Brain pericyte (primary cell): ENCODE measurements at regions not wholly inside any gene's neighbourhood (a gene's known extent, or its start where the extent isn't known, plus 50 kb on each side); places are given as distances from the start of the nearest gene placed in this dataset.

Experiments used
- DNase-seq: peaks from one replicate; pipeline ENCODE4 v3.0.0-alpha.2; 2012; ENCODE audit warnings: low read depth, low spot score

DNA sequence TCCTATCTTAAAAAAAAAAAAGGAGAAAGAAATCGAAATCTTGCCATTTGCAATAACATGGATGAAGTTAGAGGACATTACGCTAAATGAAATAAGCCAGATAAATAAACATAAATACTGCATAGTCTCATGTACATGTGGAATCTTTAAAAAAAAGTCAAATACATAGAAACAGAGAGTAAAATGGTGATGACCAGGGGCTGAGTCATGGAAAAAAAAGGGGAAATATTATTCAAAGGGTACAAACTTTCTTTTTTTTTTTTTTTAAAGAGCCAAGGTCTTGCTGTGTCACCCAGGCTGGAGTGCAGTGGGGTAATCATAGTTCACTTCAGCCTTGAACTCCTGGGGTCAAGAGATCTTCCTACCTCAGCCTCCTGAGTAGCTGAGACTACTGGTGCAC lies 310.1 kb downstream of the ZNF608 start:
- DNase-seq: no peak

DNA sequence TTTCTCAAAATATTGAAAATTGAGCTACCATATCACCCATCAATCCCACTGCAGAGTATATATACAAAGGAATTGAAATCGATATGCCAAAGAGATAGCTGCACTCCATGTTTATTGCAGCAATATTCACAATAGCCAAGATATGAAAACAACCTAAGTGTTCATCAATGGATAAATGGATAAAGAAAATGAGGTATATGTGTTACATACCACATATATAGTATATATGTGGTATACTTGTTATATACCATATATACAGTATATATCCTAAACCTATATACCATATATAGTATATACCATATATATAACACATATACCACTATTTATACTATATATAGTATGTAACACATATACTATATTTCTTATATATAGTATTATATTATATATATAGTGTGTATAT lies 313.3 kb downstream of the ZNF608 start:
- DNase-seq: no peak

DNA sequence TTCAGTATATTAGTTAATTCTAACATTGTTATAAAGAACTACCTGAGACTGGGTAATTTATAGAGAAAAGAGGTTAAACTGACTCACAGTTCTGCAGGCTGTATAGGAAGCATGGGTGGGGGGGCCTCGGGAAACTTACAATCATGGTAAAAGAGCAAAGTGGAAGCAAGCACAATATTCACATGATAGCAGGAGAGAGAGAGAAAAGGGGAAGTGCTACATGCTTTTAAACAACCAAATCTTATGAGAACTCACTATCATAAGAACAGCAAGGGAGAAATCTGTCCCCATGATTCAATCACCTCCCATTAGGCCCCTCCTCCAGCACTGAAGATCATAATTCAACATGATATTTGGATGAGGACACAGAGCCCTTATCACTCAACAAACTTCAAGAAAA lies 324.9 kb downstream of the ZNF608 start:
- DNase-seq: no peak

DNA sequence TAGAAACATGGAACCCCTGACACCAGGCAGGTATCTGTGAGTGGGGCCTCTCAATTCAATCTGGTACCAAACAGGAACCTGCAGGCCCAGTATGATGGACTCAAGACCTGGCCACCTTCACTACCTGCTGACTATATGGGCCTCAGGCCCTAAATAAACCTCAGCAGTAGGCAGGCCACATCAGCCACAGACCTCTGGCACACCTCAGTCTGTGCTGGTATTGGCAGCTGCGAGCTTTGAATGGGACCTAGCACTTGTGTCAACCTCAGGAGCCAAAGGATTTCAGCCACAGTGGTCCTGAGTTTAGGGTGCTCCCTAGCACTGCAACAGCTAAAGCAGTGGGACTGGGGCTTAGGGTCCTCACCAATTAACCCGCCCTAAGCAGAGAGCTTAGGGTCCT lies 325.5 kb downstream of the ZNF608 start:
- no peak for DNase-seq

DNA sequence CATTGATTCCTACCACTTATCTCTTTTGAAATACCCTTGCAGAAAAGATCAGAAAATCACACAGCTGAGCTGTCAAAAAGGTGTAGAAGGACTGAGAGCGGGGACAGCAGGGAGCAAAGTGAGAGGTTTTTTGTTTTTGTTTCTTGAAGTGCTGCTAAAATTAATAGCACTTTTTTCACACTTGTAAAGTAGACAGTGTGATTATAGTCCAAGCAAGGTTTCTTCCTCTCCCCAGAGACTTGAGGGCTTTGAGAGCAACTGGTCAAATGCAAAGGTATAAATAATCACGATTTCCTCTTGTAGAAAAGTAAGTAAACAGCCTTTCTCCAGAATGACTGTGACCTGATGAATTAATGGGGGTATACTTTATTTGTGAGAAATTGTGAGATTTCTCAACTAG lies 326.9 kb downstream of the ZNF608 start:
- no peak for DNase-seq

DNA sequence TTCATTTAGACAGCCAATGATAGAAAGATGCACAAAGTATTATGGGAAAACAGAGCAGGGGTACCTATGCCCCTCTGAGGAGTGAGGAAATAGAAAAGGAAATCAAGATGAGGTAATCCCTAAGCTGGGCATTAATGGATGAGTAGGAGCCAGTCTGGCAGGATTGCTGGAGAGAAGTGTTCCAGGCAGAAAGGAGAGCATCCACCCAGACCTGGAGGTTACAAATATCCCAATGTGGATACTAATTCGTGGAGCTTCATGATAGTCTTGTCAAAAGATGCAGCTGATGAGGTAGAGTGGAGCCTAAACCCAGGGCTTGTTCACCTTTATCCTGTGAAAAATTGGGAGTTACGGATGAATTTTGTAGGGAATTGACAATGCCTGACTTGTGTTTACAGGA lies 328.0 kb downstream of the ZNF608 start:
- no peak for DNase-seq

DNA sequence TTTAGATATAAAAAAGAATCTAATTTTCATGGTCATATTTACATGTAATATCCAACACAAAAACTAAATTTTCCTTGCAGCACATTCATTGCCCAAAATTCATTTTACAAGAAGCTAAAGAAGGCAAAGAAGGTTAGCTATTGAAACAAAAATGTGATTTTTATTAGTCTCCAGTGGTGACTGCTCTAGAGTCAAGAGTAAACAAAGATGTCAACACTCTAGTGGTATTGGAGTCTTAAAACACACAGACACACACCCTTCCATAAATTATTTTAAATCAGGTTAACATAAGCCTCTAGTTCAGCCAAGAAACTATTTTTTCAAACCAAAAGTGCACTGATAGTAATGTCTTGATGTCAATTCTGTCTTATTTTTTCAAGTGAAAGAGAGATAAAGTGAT lies 329.2 kb downstream of the ZNF608 start:
- DNase-seq: no peak

DNA sequence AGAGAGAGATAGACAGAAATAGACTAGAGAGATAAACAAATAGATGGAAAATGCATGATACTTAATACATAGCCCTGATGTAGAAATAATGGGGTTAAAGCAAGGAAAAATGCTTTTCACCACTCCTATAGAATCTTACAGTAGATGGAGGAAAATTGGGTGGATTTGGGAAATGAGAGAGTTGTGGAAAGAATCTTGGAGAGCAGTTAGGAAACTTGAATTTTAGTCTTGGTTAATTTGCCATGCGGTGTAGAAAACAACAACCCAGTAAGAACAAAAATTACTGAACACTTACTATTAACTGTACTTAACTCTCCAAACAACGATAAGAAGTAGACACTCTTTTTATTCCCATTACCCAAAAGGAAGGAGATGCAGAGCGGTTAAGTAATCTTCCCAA lies 329.8 kb downstream of the ZNF608 start:
- DNase-seq: no peak

DNA sequence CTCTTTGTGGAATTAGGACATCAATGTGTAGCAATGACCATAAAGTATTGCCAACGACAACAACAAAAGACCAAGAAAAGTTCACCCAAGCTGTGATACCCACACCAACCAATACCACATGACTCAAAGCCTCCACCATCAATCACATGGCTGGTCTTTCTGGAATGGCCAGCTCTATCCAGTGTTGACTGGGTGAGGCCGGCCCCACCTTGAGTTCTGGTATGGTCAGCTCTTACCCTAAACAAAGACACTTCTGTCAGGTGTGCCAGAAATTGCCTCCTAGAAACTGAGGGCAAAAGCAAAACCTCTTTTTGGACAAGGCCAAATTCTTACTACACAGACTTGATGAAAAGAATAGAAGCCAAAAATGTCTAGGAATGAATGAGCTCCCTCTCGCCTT lies 331.5 kb downstream of the ZNF608 start:
- DNase-seq: no peak

DNA sequence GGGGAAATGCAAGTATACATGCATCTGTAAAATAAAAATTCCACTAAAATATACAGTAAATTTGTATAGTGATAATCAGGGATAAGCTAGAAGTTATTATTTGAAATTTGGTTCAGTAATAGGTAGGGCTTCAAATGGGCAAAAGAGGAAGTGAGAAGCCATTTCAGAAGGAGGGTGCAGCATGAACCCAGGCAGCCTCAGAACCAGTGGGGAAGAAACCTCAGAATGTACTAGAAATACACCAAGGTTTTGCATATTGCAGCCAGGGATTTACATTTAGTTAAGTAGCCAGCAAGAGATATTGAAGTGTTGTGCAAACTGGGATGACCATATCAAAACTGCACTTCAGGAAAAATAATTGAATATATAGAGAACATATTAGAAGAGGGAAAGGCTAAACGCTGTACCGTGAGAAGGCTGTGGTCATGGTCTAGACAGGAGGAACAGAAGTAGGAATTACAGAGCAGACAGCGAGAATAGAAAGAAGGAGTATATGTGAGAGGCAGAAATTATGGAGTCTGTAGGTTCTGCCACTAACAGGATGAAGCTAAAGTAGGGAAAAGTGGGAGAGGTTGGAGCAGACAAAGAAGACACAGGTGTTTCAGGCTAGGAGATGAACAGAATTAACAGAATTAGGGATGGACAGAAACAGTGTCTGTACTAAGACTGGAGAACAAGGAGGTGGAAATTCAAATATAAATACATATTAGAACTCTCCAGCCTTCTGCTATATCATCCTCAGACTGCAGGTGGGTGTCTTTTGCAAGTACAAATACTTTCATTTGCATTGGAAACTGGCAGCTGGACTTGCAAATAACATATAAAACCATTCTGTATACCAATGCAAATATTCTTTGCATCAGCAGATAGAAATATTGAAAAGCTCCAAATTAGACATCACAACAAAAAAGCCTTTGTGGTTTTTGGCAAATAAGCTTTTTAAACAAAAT lies 335.6 kb downstream of the ZNF608 start:
- DNase-seq: no peak

DNA sequence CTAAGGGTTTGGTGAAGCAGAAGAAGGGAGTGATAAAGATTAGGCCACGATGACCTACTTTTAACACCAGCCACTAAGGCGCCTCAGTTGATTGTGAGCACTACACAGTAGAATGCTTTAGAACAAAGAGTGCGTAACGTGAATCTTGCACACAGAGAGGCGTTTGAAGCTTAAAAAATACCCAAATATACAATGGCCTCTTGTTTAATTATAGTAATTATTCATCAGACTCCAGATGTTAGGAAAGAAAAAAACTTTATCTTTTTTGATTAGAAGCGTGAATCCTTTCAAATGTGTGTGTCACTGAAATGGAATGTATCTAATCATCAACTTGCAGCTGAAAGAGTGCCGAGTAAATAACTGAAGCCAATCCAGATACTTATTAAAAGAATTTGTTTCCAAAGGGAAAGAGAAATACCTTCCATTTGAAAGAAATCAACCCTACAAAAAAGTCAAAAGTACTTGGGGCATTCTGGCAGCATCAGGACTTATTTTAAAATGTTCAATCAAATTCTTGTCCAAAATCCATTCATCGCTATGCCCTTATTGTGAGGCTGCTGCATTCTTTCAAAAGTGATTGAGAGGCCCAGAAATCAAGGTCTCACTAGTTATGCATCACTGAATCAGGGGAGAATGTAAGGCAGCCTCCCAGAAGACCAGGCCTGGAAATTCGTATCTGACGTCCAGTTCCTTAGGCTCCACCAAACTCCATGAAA lies 337.5 kb downstream of the ZNF608 start:
- no peak for DNase-seq

DNA sequence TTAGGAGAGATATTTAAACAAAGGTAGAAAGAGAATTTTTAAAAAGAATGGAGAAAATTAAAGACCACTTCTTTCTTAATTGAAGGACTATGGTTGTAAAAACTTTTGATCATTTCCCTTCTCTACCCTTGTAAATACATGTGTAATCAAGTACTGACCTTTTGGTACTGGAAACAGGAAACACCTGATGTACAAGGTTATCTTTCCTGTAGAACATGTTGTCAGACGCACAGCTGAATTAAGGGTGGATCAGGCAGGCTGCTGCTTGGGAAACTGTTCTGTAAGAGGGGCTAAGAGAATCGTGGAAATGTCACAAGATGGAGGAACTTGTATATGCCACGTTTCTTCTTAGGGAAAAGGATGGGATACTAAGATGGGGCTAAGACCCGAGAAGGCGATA lies 341.6 kb downstream of the ZNF608 start:
- DNase-seq: no peak

DNA sequence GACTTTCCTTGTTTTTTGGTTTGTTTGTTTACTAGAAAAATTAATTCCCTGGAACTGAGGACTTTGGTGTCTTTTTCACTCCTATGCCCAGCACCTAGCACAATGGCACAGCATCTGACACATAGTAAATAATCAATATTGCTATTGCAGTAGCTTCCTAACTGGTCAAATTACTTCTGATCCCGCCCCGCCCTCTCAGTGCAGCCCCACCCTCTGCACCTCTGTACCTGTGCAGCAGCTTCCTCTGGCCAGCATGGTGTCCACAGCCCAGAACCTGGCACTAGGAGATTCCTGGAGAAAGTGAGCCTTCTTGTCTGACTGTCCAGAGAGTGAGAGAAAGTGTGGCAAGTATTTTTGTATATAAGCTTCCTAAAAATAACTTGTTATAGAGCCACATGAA lies 343.2 kb downstream of the ZNF608 start:
- DNase-seq: no peak

DNA sequence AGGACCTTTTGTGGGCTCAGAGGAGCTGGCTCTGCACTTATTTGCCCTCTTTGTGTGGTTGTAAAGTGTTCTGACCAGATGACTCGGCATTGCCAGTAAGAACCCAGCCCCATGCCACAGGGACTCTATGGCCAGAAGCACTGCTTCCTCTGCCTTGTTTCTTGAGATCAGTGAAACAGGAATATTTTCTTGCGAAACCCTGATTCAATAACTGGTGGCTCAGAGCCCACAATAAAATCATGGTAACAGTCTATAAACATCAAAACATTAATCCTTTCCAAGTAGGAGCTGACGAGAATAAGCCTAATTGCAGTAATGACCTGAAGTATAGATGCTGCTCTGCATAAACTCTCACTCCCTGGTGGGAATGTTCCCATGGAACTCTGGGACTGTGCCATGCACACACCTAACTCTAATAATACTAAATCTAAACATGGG lies 344.3 kb downstream of the ZNF608 start:
- DNase-seq: no peak

DNA sequence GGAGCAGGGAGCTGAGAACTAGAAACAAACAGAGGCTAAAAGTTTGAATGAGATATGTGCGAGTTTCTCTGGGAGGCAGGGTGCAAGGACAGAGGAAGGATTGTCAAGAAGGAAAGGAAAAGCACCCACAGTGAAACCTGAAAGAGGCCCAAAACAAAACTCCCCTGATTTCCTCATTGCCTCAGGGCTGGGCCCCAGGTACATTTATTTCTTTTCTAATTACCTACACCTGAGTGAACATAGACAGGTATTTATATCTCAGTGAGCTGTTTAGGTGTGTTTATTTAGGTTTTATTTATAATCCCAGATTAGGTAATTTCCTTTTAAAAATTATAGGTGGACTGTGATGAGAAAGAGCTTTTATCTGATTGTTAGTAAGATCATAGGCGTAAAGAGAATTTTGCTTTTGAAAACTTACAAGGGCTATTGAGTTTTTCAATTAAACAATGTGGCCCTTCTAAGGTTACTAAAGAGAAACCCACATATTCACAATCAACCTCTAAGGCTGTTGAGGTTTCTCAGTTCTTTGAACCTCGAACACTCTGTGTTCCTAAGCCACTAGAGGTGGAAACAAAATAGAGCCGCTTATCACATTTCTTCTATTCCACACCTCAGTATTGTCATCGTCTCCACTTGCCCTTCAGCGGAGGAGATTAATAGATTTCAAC lies 344.8 kb downstream of the ZNF608 start:
- DNase-seq: no peak

DNA sequence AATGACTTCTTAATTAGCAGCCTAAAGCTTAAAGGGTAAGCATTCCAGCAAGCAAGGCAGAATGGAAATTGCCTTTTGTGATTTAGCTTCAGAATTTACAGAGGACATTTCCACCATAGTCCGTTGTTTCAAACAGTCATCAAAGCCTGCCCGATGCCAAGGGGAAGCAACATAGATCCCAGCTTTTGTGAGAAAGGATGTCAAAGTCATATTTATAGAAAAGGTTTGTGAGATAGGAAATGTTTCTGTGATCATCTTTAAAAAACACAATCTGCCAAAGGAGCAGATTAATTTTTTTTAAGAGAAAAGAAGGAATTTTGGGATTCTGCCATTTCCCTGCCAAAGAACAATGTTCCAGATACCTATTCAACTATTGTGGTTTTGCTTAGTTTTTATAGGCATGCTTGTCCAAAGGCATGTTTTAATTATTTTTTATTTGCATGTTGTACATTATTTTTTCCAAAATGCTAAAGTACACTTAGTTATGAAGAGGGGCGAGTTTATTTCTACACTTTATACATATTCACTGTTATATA lies 346.9 kb downstream of the ZNF608 start:
- no peak for DNase-seq

DNA sequence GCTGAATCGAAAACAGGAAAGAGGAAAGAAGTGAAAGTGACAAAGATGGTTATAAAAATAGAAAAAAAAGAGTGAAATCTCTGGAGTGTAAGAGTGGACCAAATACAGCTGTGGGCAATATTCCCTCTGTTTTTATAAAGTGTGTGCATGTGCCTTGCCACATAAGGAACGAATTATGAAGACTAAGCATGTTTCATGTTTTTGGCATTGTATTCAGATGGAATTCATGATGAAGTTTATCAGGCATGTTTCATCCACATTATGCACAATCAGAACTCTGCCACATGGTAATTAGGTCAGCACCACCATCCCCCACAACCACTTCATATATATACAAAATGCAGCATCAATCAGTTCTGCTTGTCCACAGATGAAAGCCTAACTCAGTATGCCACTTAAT lies 348.0 kb downstream of the ZNF608 start:
- DNase-seq: no peak

DNA sequence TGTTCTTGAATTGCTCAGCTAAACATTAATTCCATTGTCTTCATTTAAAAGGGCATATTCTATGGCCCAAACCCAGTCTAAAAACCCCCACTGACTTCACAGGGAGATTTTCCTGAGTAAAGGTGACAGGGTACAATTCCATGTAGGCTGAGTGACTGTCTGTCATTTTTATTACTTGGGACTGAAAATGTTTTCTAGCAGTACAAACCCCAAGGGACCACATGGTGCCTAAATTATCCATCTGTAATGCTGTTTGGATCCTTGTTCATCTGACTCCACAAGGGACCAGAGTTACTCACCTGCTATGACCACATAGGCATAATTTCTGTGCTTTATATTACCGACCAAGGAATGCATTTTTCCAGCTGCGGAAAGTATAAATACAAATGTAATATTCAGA lies 349.1 kb downstream of the ZNF608 start:
- no peak for DNase-seq

DNA sequence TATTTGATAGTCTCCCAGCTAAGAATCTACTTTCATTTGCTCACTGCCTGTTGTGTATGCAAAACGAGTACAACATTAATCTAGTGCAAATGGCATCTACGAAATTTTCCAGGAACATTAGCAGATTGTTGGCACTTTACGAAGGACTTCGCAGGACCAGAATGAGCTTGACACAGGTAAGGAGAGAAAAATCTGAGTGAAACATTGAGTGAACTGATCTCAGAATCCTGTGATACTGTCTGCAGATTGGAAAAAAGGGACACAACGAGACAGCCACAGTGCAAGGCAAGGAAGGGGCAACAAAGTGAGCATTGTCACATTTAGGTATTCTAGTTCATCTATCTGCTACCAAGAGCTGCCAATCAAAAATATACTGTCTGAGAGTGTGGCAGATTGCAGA lies 350.5 kb downstream of the ZNF608 start:
- no peak for DNase-seq

DNA sequence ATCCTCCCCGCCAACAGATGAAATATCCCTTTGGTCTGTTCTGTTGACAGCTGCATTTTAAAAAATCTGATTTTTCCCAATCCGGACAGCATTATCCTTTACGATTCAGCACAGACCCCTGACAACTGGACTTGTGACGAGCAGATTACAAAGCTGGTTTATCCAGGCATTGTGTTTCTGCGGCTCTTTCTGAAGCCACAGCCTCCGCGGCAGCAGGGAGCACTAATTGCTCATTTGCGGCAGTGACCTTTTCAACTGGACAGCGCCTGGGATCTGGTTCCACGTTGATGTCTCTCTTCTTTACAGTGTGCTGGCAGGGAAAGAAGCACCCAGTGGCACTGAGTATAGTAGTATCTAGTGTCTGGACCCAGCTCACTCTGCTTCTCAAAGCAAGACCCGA lies 351.2 kb downstream of the ZNF608 start:
- DNase-seq: no peak

DNA sequence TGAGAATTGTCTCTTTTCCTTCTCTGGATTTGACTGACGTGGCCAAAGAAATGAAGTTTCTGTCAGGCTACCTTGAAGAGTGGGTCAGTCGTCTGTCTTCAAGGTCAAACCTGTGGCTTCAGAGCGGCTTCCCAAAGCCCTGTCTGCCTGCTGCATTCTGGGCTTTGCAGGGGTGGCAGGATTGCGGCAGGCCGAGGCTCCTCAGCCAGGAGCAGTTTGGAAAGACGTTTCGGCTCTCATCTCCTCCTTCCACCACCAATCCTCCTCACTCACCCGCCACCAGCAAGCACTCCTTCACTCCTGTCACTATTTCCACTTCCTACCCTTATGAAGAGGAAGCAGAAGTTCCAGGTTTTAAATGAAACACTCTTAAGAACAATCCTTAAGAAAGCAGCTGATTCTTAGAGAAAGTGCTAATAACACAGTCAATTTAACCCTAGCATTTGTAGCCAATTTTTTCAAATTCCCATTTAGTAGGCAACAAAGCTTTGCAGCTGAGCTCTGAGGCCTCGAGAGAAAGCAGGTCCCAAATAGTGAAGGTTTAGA lies 351.7 kb downstream of the ZNF608 start:
- no peak for DNase-seq
